ENCODE measurements at regions not wholly inside any gene's neighbourhood (a gene's known extent, or its start where the extent isn't known, plus 50 kb on each side); places are given as distances from the start of the nearest gene placed in this dataset.

GRCh38 chrX:124820738-124821137 lies 474.4 kb downstream of the SH2D1A start (continued):
- TF ChIP-seq NANOG (IDR thresholded peaks at IDR 0.05; ENCODE audit: insufficient read depth, low read depth, low read length, poor library complexity, severe bottlenecking) (no peak), MAFK (IDR thresholded peaks at IDR 0.05; ENCODE audit: low read depth, low read length) (no peak), RFX5 (IDR thresholded peaks at IDR 0.05; ENCODE audit: borderline replicate concordance, low read depth, low read length) (no peak), EZH2 (IDR thresholded peaks at IDR 0.05; ENCODE audit: low read depth, low read length, severe bottlenecking) (no peak)

Data from H1 (cell line).